ENCODE measurements at regions not wholly inside any gene's neighbourhood (a gene's known extent, or its start where the extent isn't known, plus 50 kb on each side); places are given as distances from the start of the nearest gene placed in this dataset.

DNA sequence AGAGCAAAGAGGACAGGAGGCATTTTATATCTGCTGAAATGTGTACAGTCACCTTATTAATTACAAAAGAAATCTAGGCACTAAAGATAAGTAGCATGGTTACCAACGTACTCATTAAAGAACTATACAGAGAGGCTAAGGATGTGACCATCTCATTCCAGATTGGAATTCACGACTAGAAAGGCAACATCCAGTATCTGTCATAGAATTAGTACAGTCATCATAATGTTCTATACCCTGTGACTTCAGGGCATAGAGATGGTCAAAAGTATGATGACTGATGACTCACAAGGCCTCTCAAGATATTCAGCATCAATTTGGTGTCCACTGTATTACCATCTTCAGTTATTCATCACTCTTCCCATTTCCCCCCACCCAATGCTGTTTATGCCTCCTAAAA, 144.0 kb upstream of the PLEKHG7 start:
- Histone ChIP-seq H2AFZ (ENCODE audit: low read length) (no peak overlapping the region), H3K4me2 (ENCODE audit: low read depth, low read length) (no peak overlapping the region), H3K79me2 (ENCODE audit: low read length) (no peaks in the 10 kb centered on the region), H4K20me1 (ENCODE audit: insufficient read depth, low read length) (no peaks in the 10 kb centered on the region), H3K27me3 (replicated peaks; ENCODE audit: insufficient read depth, low read length) (no peaks in the 10 kb centered on the region), H3F3A (ENCODE audit: insufficient read depth, low read length) (peaks cover 11% of the 10 kb centered on the region), H3K36me3 (replicated peaks; ENCODE audit: insufficient read depth, low read length) (no peaks in the 10 kb centered on the region), H3K4me3 (ENCODE audit: low read length) (no peak overlapping the region), H3K9me3 (replicated peaks; ENCODE audit: insufficient read depth, low read length) (no peaks in the 10 kb centered on the region), H3K9ac (ENCODE audit: low read length) (no peak overlapping the region), H3K27ac (ENCODE audit: low read length) (no peak overlapping the region), H3K4me1 (ENCODE audit: low read length) (peaks cover 62% of the 10 kb centered on the region), H3K9me2 (replicated peaks; ENCODE audit: insufficient read depth, low read length) (no peaks in the 10 kb centered on the region)
- TF ChIP-seq, protein P1, sequence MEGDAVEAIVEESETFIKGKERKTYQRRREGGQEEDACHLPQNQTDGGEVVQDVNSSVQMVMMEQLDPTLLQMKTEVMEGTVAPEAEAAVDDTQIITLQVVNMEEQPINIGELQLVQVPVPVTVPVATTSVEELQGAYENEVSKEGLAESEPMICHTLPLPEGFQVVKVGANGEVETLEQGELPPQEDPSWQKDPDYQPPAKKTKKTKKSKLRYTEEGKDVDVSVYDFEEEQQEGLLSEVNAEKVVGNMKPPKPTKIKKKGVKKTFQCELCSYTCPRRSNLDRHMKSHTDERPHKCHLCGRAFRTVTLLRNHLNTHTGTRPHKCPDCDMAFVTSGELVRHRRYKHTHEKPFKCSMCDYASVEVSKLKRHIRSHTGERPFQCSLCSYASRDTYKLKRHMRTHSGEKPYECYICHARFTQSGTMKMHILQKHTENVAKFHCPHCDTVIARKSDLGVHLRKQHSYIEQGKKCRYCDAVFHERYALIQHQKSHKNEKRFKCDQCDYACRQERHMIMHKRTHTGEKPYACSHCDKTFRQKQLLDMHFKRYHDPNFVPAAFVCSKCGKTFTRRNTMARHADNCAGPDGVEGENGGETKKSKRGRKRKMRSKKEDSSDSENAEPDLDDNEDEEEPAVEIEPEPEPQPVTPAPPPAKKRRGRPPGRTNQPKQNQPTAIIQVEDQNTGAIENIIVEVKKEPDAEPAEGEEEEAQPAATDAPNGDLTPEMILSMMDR (IDR thresholded peaks at IDR 0.05; ENCODE audit: low read length), result no peak
- TF ChIP-seq EZH2phosphoT487 (IDR thresholded peaks at IDR 0.05; ENCODE audit: low read length) (no peak), EZH2 (optimal IDR thresholded peaks at IDR 0.05; ENCODE audit: low read depth, low read length) (no peak)
- no peak for DNase-seq

GRCh38 chr12:92558215-92558773, 144.5 kb upstream of the PLEKHG7 start:
- H3K4me2 ChIP-seq (ENCODE audit: low read depth, low read length), result no peak overlapping the region
- no peaks in the 10 kb centered on the region for H3K9me3 ChIP-seq (replicated peaks; ENCODE audit: insufficient read depth, low read length)
- no peak overlapping the region for H3K4me3 ChIP-seq (ENCODE audit: low read length)
- no peak overlapping the region for H2AFZ ChIP-seq (ENCODE audit: low read length)
- no peak overlapping the region for H3K27ac ChIP-seq (ENCODE audit: low read length)
- TF ChIP-seq EZH2phosphoT487 (IDR thresholded peaks at IDR 0.05; ENCODE audit: low read length) (no peak), EZH2 (optimal IDR thresholded peaks at IDR 0.05; ENCODE audit: low read depth, low read length) (no peak)
- TF ChIP-seq, protein P1 (IDR thresholded peaks at IDR 0.05; ENCODE audit: low read length), result no peak
- no peak overlapping the region for H3K9ac ChIP-seq (ENCODE audit: low read length)
- no peaks in the 10 kb centered on the region for H3K9me2 ChIP-seq (replicated peaks; ENCODE audit: insufficient read depth, low read length)
- no peaks in the 10 kb centered on the region for H3K79me2 ChIP-seq (ENCODE audit: low read length)
- peaks cover 62% of the 10 kb centered on the region for H3K4me1 ChIP-seq (ENCODE audit: low read length)
- H3F3A ChIP-seq (ENCODE audit: insufficient read depth, low read length), result peaks cover 11% of the 10 kb centered on the region
- no peaks in the 10 kb centered on the region for H3K36me3 ChIP-seq (replicated peaks; ENCODE audit: insufficient read depth, low read length)
- no peak for DNase-seq
- H3K27me3 ChIP-seq (replicated peaks; ENCODE audit: insufficient read depth, low read length), result no peaks in the 10 kb centered on the region
- no peaks in the 10 kb centered on the region for H4K20me1 ChIP-seq (ENCODE audit: insufficient read depth, low read length)

GRCh38 chr12:92557422-92557724, 145.4 kb upstream of the PLEKHG7 start:
- Histone ChIP-seq H3K4me3 (ENCODE audit: low read length) (no peak overlapping the region), H3K36me3 (replicated peaks; ENCODE audit: insufficient read depth, low read length) (no peaks in the 10 kb centered on the region), H3K27me3 (replicated peaks; ENCODE audit: insufficient read depth, low read length) (no peaks in the 10 kb centered on the region), H3K9me3 (replicated peaks; ENCODE audit: insufficient read depth, low read length) (no peaks in the 10 kb centered on the region), H3K4me1 (ENCODE audit: low read length) (peaks cover 69% of the 10 kb centered on the region), H3K27ac (ENCODE audit: low read length) (no peak overlapping the region), H2AFZ (ENCODE audit: low read length) (no peak overlapping the region), H3K9ac (ENCODE audit: low read length) (no peak overlapping the region), H3K9me2 (replicated peaks; ENCODE audit: insufficient read depth, low read length) (no peaks in the 10 kb centered on the region), H4K20me1 (ENCODE audit: insufficient read depth, low read length) (no peaks in the 10 kb centered on the region), H3K4me2 (ENCODE audit: low read depth, low read length) (no peak overlapping the region), H3K79me2 (ENCODE audit: low read length) (no peaks in the 10 kb centered on the region), H3F3A (ENCODE audit: insufficient read depth, low read length) (peaks cover 11% of the 10 kb centered on the region)
- no peak for DNase-seq
- TF ChIP-seq EZH2phosphoT487 (IDR thresholded peaks at IDR 0.05; ENCODE audit: low read length) (no peak), EZH2 (optimal IDR thresholded peaks at IDR 0.05; ENCODE audit: low read depth, low read length) (no peak)
- TF ChIP-seq, protein P1 (IDR thresholded peaks at IDR 0.05; ENCODE audit: low read length), result no peak
